DND-41 (cell line): ENCODE measurements at regions not wholly inside any gene's neighbourhood (a gene's known extent, or its start where the extent isn't known, plus 50 kb on each side); places are given as distances from the start of the nearest gene placed in this dataset.

Experiments used
- ATAC-seq: fragments of 200-7000 bp; cut with Tn5 transposase; 3 replicates; pipeline ENCODE4 v1.9.1; 2021; ENCODE audit warnings: low read depth; ENCODE audit not compliant: insufficient read depth
- DNase-seq: peaks from one replicate; pipeline ENCODE4 v3.0.0-alpha.2; 2020
- H2AFZ ChIP-seq: 2 replicates; pipeline ENCODE4 v1.6.0; 2012; ENCODE audit warnings: low read depth, low read length
- H3K27ac ChIP-seq: 2 replicates; pipeline ENCODE4 v1.5.1; 2012; ENCODE audit warnings: low read length, inconsistent platforms
- H3K27me3 ChIP-seq: fragments of 200-600 bp; sonication (generic); 2 replicates; pipeline ENCODE4 v1.6.0; 2012; ENCODE audit warnings: low read length, mild to moderate bottlenecking, inconsistent platforms; ENCODE audit not compliant: insufficient read depth, poor library complexity
- H3K36me3 ChIP-seq: 2 replicates; pipeline ENCODE4 v1.5.1; 2012; ENCODE audit warnings: low read length, inconsistent platforms; ENCODE audit not compliant: insufficient read depth
- H3K4me1 ChIP-seq: 2 replicates; pipeline ENCODE4 v1.5.1; 2012; ENCODE audit warnings: mild to moderate bottlenecking, low read length; ENCODE audit not compliant: insufficient read depth
- H3K4me2 ChIP-seq: 2 replicates; pipeline ENCODE4 v1.6.0; 2012; ENCODE audit warnings: mild to moderate bottlenecking, moderate library complexity, low read length, inconsistent platforms; ENCODE audit not compliant: insufficient read depth
- H3K4me3 ChIP-seq, 2 experiments: fragments of 200-600 bp in 1 of 2; shearing (Covaris generic) in 1 of 2; 2 replicates each; pipeline ENCODE4 v1.5.1; 2012 to 2016; ENCODE audit warnings: inconsistent platforms in 2 of 2, low read length in 2 of 2, mild to moderate bottlenecking in 2 of 2, low read depth in 1 of 2, moderate library complexity in 1 of 2
- H3K79me2 ChIP-seq: 2 replicates; pipeline ENCODE4 v1.6.0; 2012; ENCODE audit warnings: low read length, inconsistent platforms; ENCODE audit not compliant: insufficient read depth
- H3K9ac ChIP-seq: 2 replicates; pipeline ENCODE4 v1.6.0; 2012; ENCODE audit warnings: low read depth, mild to moderate bottlenecking, inconsistent platforms, low read length, moderate library complexity
- H3K9me3 ChIP-seq: 2 replicates; pipeline ENCODE4 v1.5.1; 2012; ENCODE audit warnings: low read length, moderate library complexity, mild to moderate bottlenecking, inconsistent platforms; ENCODE audit not compliant: insufficient read depth, severe bottlenecking
- H4K20me1 ChIP-seq: 2 replicates; pipeline ENCODE4 v1.6.0; 2012; ENCODE audit warnings: low read length; ENCODE audit not compliant: insufficient read depth
- CTCF ChIP-seq: IDR thresholded peaks from 2 replicates; pipeline ENCODE4 v1.5.1; 2012; ENCODE audit warnings: borderline replicate concordance, low read length, moderate library complexity, mild to moderate bottlenecking; ENCODE audit not compliant: poor library complexity, severe bottlenecking; ENCODE audit errors: extremely low read depth
- EZH2 ChIP-seq: IDR thresholded peaks from 3 replicates; pipeline ENCODE4 v1.6.1; 2012; ENCODE audit warnings: borderline replicate concordance, low read depth, mild to moderate bottlenecking, moderate library complexity, low read length, inconsistent platforms; ENCODE audit not compliant: severe bottlenecking

- no peak overlapping the region for H3K4me2 ChIP-seq
- H2AFZ ChIP-seq, result no peak overlapping the region
- no peaks in the 10 kb centered on the region for H3K9me3 ChIP-seq
- H3K27ac ChIP-seq, result no peak overlapping the region
- no peaks in the 10 kb centered on the region for H3K4me1 ChIP-seq
- no peak for DNase-seq
- TF ChIP-seq EZH2 (no peak), CTCF (no peak)
- no peak overlapping the region for H3K9ac ChIP-seq
- ATAC-seq, result no peak
- H4K20me1 ChIP-seq, result no peaks in the 10 kb centered on the region
- peaks cover 13% of the 10 kb centered on the region for H3K27me3 ChIP-seq
- H3K36me3 ChIP-seq, result no peaks in the 10 kb centered on the region
- H3K4me3 ChIP-seq, result no peak overlapping the region
- H3K79me2 ChIP-seq, result no peaks in the 10 kb centered on the region
Observed at GRCh38 chr13:40476175-40476958, 190.1 kb downstream of the FOXO1 start.

- Histone ChIP-seq H2AFZ (no peak overlapping the region), H3K4me3 (no peak overlapping the region), H3K9ac (no peak overlapping the region), H3K79me2 (no peaks in the 10 kb centered on the region), H3K4me2 (no peak overlapping the region), H3K4me1 (no peaks in the 10 kb centered on the region), H3K27ac (no peak overlapping the region), H3K36me3 (no peaks in the 10 kb centered on the region), H3K9me3 (no peaks in the 10 kb centered on the region), H3K27me3 (peaks cover 13% of the 10 kb centered on the region), H4K20me1 (no peaks in the 10 kb centered on the region)
- ATAC-seq, result no peak
- DNase-seq, result no peak
- TF ChIP-seq CTCF (no peak), EZH2 (no peak)
Observed at GRCh38 chr13:40477623-40478608, 188.5 kb downstream of the FOXO1 start.

- no peak overlapping the region for H3K9ac ChIP-seq
- no peak overlapping the region for H3K4me2 ChIP-seq
Observed at GRCh38 chr13:40478775-40479174, 187.7 kb downstream of the FOXO1 start.

More at GRCh38 chr13:40478775-40479174, 187.7 kb downstream of the FOXO1 start:
- Histone ChIP-seq H2AFZ (no peak overlapping the region), H4K20me1 (no peaks in the 10 kb centered on the region), H3K79me2 (no peaks in the 10 kb centered on the region), H3K4me1 (no peaks in the 10 kb centered on the region), H3K4me3 (no peak overlapping the region), H3K9me3 (no peaks in the 10 kb centered on the region), H3K36me3 (no peaks in the 10 kb centered on the region), H3K27ac (no peak overlapping the region), H3K27me3 (peaks cover 13% of the 10 kb centered on the region)
- TF ChIP-seq CTCF (no peak), EZH2 (no peak)
- no peak for ATAC-seq
- DNase-seq, result no peak
